ENCODE measurements at regions not wholly inside any gene's neighbourhood (a gene's known extent, or its start where the extent isn't known, plus 50 kb on each side); places are given as distances from the start of the nearest gene placed in this dataset.

GRCh38 chr13:103525530-103525929 is 459.3 kb upstream of the SLC10A2 start:
- Histone ChIP-seq H3K36me3 (ENCODE audit: low read depth) (no peaks in the 10 kb centered on the region), H3K79me2 (ENCODE audit: insufficient read depth) (no peaks in the 10 kb centered on the region), H3K9me3 (ENCODE audit: low read depth) (no peaks in the 10 kb centered on the region), H3F3A (ENCODE audit: insufficient read depth) (no peaks in the 10 kb centered on the region), H3K27ac (no peak overlapping the region), H3K27me3 (replicated peaks; ENCODE audit: insufficient read depth) (no peaks in the 10 kb centered on the region), H4K20me1 (ENCODE audit: insufficient read depth) (no peaks in the 10 kb centered on the region), H3K4me3 (no peak overlapping the region), H2AFZ (no peak overlapping the region), H3K4me2 (ENCODE audit: unreplicated experiment) (no peak overlapping the region), H3K9me2 (ENCODE audit: insufficient read depth) (no peaks in the 10 kb centered on the region), H3K4me1 (ENCODE audit: insufficient read depth) (no peaks in the 10 kb centered on the region), H3K9ac (no peak overlapping the region)
- no peak for TF ChIP-seq EZH2 (IDR thresholded peaks at IDR 0.05; ENCODE audit: insufficient read depth, poor library complexity, severe bottlenecking)
- no peak for TF ChIP-seq EZH2phosphoT487 (IDR thresholded peaks at IDR 0.05; ENCODE audit: insufficient read depth, low read depth)
- in situ Hi-C loops (cut with MboI): no loop called here
- no peak for DNase-seq
- WGBS, 2 experiments (ENCODE audit: low coverage in 1 of 2, low lambda C conversion rate in 2 of 2, missing lambda C conversion rate in 2 of 2): 50 to 56% methylated on average over 1 of the region's 1 CpG

- in situ Hi-C loops (cut with MboI): no loop called here
Observed at GRCh38 chr13:103523858-103524257, 457.6 kb upstream of the SLC10A2 start.

GRCh38 chr13:103521532-103521931 is 455.3 kb upstream of the SLC10A2 start:
- no peak for DNase-seq
- TF ChIP-seq EZH2 (IDR thresholded peaks at IDR 0.05; ENCODE audit: insufficient read depth, poor library complexity, severe bottlenecking): no peak
- no peak for TF ChIP-seq EZH2phosphoT487 (IDR thresholded peaks at IDR 0.05; ENCODE audit: insufficient read depth, low read depth)
- in situ Hi-C loops (cut with MboI): no loop called here
- Histone ChIP-seq H3K9me2 (ENCODE audit: insufficient read depth) (no peaks in the 10 kb centered on the region), H3K9ac (no peak overlapping the region), H2AFZ (no peak overlapping the region), H3K4me3 (no peak overlapping the region), H3K36me3 (ENCODE audit: low read depth) (no peaks in the 10 kb centered on the region), H3K27ac (no peak overlapping the region), H3K79me2 (ENCODE audit: insufficient read depth) (no peaks in the 10 kb centered on the region), H3K4me1 (ENCODE audit: insufficient read depth) (no peaks in the 10 kb centered on the region), H3F3A (ENCODE audit: insufficient read depth) (no peaks in the 10 kb centered on the region), H3K4me2 (ENCODE audit: unreplicated experiment) (no peak overlapping the region), H3K9me3 (ENCODE audit: low read depth) (no peaks in the 10 kb centered on the region), H4K20me1 (ENCODE audit: insufficient read depth) (no peaks in the 10 kb centered on the region), H3K27me3 (replicated peaks; ENCODE audit: insufficient read depth) (no peaks in the 10 kb centered on the region)
- WGBS, 2 experiments (ENCODE audit: low coverage in 1 of 2, low lambda C conversion rate in 2 of 2, missing lambda C conversion rate in 2 of 2): 6 to 8% methylated on average over 1 of the region's 1 CpG

More at GRCh38 chr13:103523858-103524257, 457.6 kb upstream of the SLC10A2 start:
- Histone ChIP-seq H3K27ac (no peak overlapping the region), H3K4me1 (ENCODE audit: insufficient read depth) (no peaks in the 10 kb centered on the region), H3K36me3 (ENCODE audit: low read depth) (no peaks in the 10 kb centered on the region), H4K20me1 (ENCODE audit: insufficient read depth) (no peaks in the 10 kb centered on the region), H3K4me3 (no peak overlapping the region), H3F3A (ENCODE audit: insufficient read depth) (no peaks in the 10 kb centered on the region), H3K27me3 (replicated peaks; ENCODE audit: insufficient read depth) (no peaks in the 10 kb centered on the region), H3K9me2 (ENCODE audit: insufficient read depth) (no peaks in the 10 kb centered on the region), H3K4me2 (ENCODE audit: unreplicated experiment) (no peak overlapping the region), H2AFZ (no peak overlapping the region), H3K9ac (no peak overlapping the region), H3K79me2 (ENCODE audit: insufficient read depth) (no peaks in the 10 kb centered on the region), H3K9me3 (ENCODE audit: low read depth) (no peaks in the 10 kb centered on the region)
- TF ChIP-seq EZH2 (IDR thresholded peaks at IDR 0.05; ENCODE audit: insufficient read depth, poor library complexity, severe bottlenecking) (no peak), EZH2phosphoT487 (IDR thresholded peaks at IDR 0.05; ENCODE audit: insufficient read depth, low read depth) (no peak)
- no peak for DNase-seq
- WGBS, 2 experiments (ENCODE audit: low coverage in 1 of 2, low lambda C conversion rate in 2 of 2, missing lambda C conversion rate in 2 of 2): 29 to 39% methylated on average over 7 of the region's 7 CpGs

GRCh38 chr13:103517768-103518102 is 451.5 kb upstream of the SLC10A2 start:
- no peak overlapping the region for H2AFZ ChIP-seq
- no peak overlapping the region for H3K4me3 ChIP-seq
- H4K20me1 ChIP-seq (ENCODE audit: insufficient read depth): no peaks in the 10 kb centered on the region
- 15 to 21% methylated on average over 2 of the region's 2 CpGs for WGBS, 2 experiments (ENCODE audit: low coverage in 1 of 2, low lambda C conversion rate in 2 of 2, missing lambda C conversion rate in 2 of 2)
- TF ChIP-seq EZH2 (IDR thresholded peaks at IDR 0.05; ENCODE audit: insufficient read depth, poor library complexity, severe bottlenecking): no peak
- no peak for TF ChIP-seq EZH2phosphoT487 (IDR thresholded peaks at IDR 0.05; ENCODE audit: insufficient read depth, low read depth)
- no peaks in the 10 kb centered on the region for H3K79me2 ChIP-seq (ENCODE audit: insufficient read depth)
- no peaks in the 10 kb centered on the region for H3F3A ChIP-seq (ENCODE audit: insufficient read depth)
- no peaks in the 10 kb centered on the region for H3K4me1 ChIP-seq (ENCODE audit: insufficient read depth)
- no peak overlapping the region for H3K4me2 ChIP-seq (ENCODE audit: unreplicated experiment)
- H3K9me3 ChIP-seq (ENCODE audit: low read depth): no peaks in the 10 kb centered on the region
- H3K9me2 ChIP-seq (ENCODE audit: insufficient read depth): no peaks in the 10 kb centered on the region
- DNase-seq: no peak
- no peak overlapping the region for H3K27ac ChIP-seq
- no peak overlapping the region for H3K9ac ChIP-seq
- in situ Hi-C loops (cut with MboI): no loop called here
- no peaks in the 10 kb centered on the region for H3K36me3 ChIP-seq (ENCODE audit: low read depth)
- H3K27me3 ChIP-seq (replicated peaks; ENCODE audit: insufficient read depth): no peaks in the 10 kb centered on the region
